HG03196 (cell line): ENCODE measurements at regions not wholly inside any gene's neighbourhood (a gene's known extent, or its start where the extent isn't known, plus 50 kb on each side); places are given as distances from the start of the nearest gene placed in this dataset.

Source experiments
- ATAC-seq: cut with Tn5 transposase; IDR thresholded peaks from one replicate; pipeline ENCODE4 v1.9.1; 2021; ENCODE audit not compliant: unreplicated experiment

- ATAC-seq: no peak
These were observed 110.4 kb upstream of the TMCC3 start for GRCh38 chr12:94760786-94761185.

- no peak for ATAC-seq
These were observed 106.4 kb upstream of the TMCC3 start for GRCh38 chr12:94756789-94757188.

GRCh38 chr12:94755598-94755997 is 105.2 kb upstream of the TMCC3 start:
- no peak for ATAC-seq

- no peak for ATAC-seq
These were observed 104.3 kb upstream of the TMCC3 start for GRCh38 chr12:94754653-94755052.

- ATAC-seq: no peak
These were observed 102.8 kb upstream of the TMCC3 start for GRCh38 chr12:94753036-94753679.

GRCh38 chr12:94750864-94751263 is 100.5 kb upstream of the TMCC3 start:
- no peak for ATAC-seq

- no peak for ATAC-seq
These were observed 99.5 kb upstream of the TMCC3 start for GRCh38 chr12:94749890-94750289.

GRCh38 chr12:94749455-94749854 is 99.1 kb upstream of the TMCC3 start:
- no peak for ATAC-seq

GRCh38 chr12:94748726-94749421 is 98.5 kb upstream of the TMCC3 start:
- no peak for ATAC-seq

- no peak for ATAC-seq
These were observed 95.2 kb upstream of the TMCC3 start for GRCh38 chr12:94745562-94745961.

GRCh38 chr12:94743174-94743573 is 92.8 kb upstream of the TMCC3 start:
- ATAC-seq: no peak

GRCh38 chr12:94740601-94741362 is 90.4 kb upstream of the TMCC3 start:
- ATAC-seq: no peak

- no peak for ATAC-seq
These were observed 86.5 kb upstream of the TMCC3 start for GRCh38 chr12:94736820-94737219.

- ATAC-seq: no peak
These were observed 85.6 kb upstream of the TMCC3 start for GRCh38 chr12:94736004-94736403.

GRCh38 chr12:94733727-94734126 is 83.4 kb upstream of the TMCC3 start:
- ATAC-seq: no peak

- no peak for ATAC-seq
These were observed 82.1 kb upstream of the TMCC3 start for GRCh38 chr12:94732367-94732990.

- ATAC-seq: no peak
These were observed 81.5 kb upstream of the TMCC3 start for GRCh38 chr12:94731733-94732360.

- ATAC-seq: no peak
These were observed 80.5 kb upstream of the TMCC3 start for GRCh38 chr12:94730847-94731246.

GRCh38 chr12:94726236-94726835 is 76.0 kb upstream of the TMCC3 start:
- ATAC-seq: no peak

GRCh38 chr12:94725375-94726168 is 75.2 kb upstream of the TMCC3 start:
- no peak for ATAC-seq
